ENCODE measurements at regions not wholly inside any gene's neighbourhood (a gene's known extent, or its start where the extent isn't known, plus 50 kb on each side); places are given as distances from the start of the nearest gene placed in this dataset.

DNA sequence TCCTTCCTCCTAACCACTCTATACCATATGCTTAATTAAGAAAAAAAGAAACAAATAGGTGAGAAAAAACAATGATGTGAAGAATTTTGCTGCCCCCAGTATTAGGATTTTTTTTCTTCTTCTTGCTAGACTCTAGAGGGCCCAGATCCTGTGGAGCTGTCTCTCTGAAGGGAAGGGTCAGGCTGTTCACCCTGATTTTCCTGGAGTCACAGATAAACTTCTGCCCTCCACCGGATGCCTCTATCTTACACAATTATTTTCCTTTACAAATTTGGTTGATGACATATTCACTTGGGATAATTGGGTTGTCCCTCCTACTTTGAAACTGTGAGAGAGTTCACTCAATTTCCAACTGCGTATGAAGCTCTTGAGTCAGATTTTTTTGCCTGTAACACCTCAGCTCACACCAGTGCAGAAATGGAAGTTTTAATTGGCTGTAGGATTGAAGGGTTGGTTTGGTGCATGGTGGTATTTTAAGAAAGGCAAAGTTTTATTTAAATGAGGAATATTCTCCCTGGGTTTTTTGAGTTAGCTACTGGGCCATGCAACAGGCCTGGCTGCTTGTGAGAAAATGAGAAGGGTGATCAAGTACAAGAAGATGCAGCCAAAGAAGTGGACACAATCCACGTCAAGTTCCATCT, 73.7 kb upstream of the ESR1 start:
- Histone ChIP-seq H3K9ac (ENCODE audit: low read depth, low read length) (no peak overlapping the region), H3K9me3 (ENCODE audit: insufficient read depth, low read depth, low read length) (no peaks in the 10 kb centered on the region), H3K27me3 (ENCODE audit: insufficient read depth, low read length) (no peaks in the 10 kb centered on the region), H3K36me3 (ENCODE audit: insufficient read depth, low read depth, low read length) (no peaks in the 10 kb centered on the region), H3K4me1 (ENCODE audit: insufficient read depth, low read length) (no peaks in the 10 kb centered on the region), H3K4me3 (ENCODE audit: low read length) (no peak overlapping the region), H3K27ac (ENCODE audit: low read length) (no peak overlapping the region)

DNA sequence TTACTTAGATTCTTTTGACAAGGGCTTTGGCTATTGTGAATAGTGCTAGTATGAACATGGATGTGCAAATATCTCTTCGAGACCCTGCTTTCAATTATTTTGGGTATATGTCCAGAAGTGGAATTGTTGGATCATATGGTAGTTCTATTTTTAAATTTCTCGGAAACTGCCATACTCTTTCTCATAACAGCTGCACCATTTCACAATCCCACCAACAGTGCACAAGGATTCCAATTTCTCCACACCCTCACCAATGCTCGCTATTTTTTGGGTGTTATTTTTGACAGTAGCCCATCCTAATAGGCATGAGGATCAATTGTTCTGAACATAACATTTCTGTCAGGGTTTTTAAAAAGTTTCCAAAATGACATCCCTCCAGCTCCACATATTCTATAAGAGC, 69.2 kb upstream of the ESR1 start:
- H3K27ac ChIP-seq (ENCODE audit: low read length): no peak overlapping the region
- no peaks in the 10 kb centered on the region for H3K9me3 ChIP-seq (ENCODE audit: insufficient read depth, low read depth, low read length)
- no peaks in the 10 kb centered on the region for H3K36me3 ChIP-seq (ENCODE audit: insufficient read depth, low read depth, low read length)
- no peak overlapping the region for H3K4me3 ChIP-seq (ENCODE audit: low read length)
- H3K9ac ChIP-seq (ENCODE audit: low read depth, low read length): no peak overlapping the region
- H3K27me3 ChIP-seq (ENCODE audit: insufficient read depth, low read length): no peaks in the 10 kb centered on the region
- no peaks in the 10 kb centered on the region for H3K4me1 ChIP-seq (ENCODE audit: insufficient read depth, low read length)

DNA sequence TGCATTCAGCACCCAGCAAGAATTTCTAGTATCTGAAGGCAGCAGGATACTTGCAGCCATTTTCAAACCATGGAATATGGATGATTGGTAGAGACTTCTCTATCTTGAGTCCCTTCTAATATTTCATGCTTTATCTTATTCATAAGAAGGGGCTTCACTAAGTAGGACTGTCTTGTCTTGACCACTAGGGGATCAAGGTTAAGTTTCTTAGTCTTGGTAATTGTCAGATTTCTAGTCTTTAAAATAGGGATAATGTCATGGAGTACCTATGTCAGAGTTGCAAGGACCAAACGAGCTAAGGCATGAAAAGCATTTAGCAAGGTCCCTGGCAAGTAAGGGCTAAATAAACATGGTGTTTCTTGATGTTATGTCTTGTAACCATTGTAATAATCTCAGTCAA, 68.5 kb upstream of the ESR1 start:
- Histone ChIP-seq H3K27me3 (ENCODE audit: insufficient read depth, low read length) (no peaks in the 10 kb centered on the region), H3K27ac (ENCODE audit: low read length) (no peak overlapping the region), H3K4me3 (ENCODE audit: low read length) (no peak overlapping the region), H3K4me1 (ENCODE audit: insufficient read depth, low read length) (no peaks in the 10 kb centered on the region), H3K36me3 (ENCODE audit: insufficient read depth, low read depth, low read length) (no peaks in the 10 kb centered on the region), H3K9ac (ENCODE audit: low read depth, low read length) (no peak overlapping the region), H3K9me3 (ENCODE audit: insufficient read depth, low read depth, low read length) (no peaks in the 10 kb centered on the region)

DNA sequence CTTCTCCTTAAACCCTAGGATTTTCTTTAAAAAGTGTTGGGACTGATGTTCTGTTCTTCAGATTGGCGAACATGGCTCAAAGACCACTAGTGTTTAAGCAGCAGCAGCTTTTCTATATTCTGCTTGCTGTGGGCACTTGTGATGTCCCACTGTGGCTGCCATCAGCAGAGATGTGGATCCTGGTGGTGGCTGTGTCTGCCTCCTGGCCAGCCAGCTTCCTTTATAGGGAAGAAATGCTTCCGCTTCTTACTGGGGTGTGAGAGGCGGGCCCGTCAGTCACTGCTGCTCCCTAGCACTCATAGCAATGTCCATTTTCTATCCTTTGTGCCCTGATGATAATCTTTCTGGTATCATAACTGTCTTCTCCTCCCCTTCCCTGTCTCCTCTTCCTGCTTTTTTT, 66.7 kb upstream of the ESR1 start:
- Histone ChIP-seq H3K9ac (ENCODE audit: low read depth, low read length) (no peak overlapping the region), H3K4me3 (ENCODE audit: low read length) (no peak overlapping the region), H3K27me3 (ENCODE audit: insufficient read depth, low read length) (no peaks in the 10 kb centered on the region)

DNA sequence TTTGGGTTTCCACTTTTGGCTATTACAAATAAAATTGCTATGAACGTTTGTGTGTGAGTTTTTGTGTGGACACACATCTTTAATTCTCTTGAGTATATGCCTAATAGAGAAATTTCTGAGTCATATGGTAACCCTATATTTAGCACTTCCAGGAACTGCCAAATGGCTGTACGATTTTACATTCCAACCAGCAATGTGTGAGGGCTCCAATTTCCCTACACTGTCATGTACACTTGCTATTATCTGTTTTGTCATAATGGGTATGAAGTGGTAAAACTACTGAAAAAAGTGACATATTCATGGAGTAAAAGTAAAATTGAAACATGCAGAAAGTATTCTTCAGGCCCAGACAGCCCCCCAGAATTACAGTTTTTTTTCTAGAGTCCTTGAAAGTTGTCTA, 59.6 kb upstream of the ESR1 start:
- Histone ChIP-seq H3K27ac (ENCODE audit: low read length) (no peak overlapping the region), H3K4me1 (ENCODE audit: insufficient read depth, low read length) (no peaks in the 10 kb centered on the region), H3K9ac (ENCODE audit: low read depth, low read length) (no peak overlapping the region), H3K9me3 (ENCODE audit: insufficient read depth, low read depth, low read length) (no peaks in the 10 kb centered on the region), H3K36me3 (ENCODE audit: insufficient read depth, low read depth, low read length) (no peaks in the 10 kb centered on the region), H3K4me3 (ENCODE audit: low read length) (no peak overlapping the region), H3K27me3 (ENCODE audit: insufficient read depth, low read length) (no peaks in the 10 kb centered on the region)

More for the DNA sequence above, 66.7 kb upstream of the ESR1 start:
- H3K36me3 ChIP-seq (ENCODE audit: insufficient read depth, low read depth, low read length): no peaks in the 10 kb centered on the region
- no peaks in the 10 kb centered on the region for H3K4me1 ChIP-seq (ENCODE audit: insufficient read depth, low read length)
- no peaks in the 10 kb centered on the region for H3K9me3 ChIP-seq (ENCODE audit: insufficient read depth, low read depth, low read length)
- H3K27ac ChIP-seq (ENCODE audit: low read length): no peak overlapping the region

DNA sequence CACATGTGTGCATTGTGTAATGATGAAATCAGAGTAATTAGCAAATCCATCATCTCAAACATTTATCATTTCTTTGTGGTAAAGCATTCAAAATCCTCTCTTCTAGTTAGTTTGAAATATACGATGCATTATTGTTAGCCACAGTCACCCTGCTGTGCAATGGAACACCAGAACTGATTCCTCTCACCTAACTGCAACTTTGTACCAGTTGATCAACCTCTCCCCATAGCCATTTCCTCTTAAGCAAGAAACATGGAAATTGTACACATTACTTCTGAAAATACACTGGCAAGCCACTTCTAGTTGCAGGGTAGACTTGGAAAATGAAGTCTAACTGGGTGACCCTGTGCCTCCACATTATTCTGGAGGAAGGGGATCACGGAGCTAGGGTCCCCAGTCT, 58.1 kb upstream of the ESR1 start:
- Histone ChIP-seq H3K4me3 (ENCODE audit: low read length) (no peak overlapping the region), H3K27me3 (ENCODE audit: insufficient read depth, low read length) (no peaks in the 10 kb centered on the region), H3K27ac (ENCODE audit: low read length) (no peak overlapping the region), H3K9ac (ENCODE audit: low read depth, low read length) (no peak overlapping the region), H3K36me3 (ENCODE audit: insufficient read depth, low read depth, low read length) (no peaks in the 10 kb centered on the region), H3K4me1 (ENCODE audit: insufficient read depth, low read length) (no peaks in the 10 kb centered on the region), H3K9me3 (ENCODE audit: insufficient read depth, low read depth, low read length) (no peaks in the 10 kb centered on the region)

DNA sequence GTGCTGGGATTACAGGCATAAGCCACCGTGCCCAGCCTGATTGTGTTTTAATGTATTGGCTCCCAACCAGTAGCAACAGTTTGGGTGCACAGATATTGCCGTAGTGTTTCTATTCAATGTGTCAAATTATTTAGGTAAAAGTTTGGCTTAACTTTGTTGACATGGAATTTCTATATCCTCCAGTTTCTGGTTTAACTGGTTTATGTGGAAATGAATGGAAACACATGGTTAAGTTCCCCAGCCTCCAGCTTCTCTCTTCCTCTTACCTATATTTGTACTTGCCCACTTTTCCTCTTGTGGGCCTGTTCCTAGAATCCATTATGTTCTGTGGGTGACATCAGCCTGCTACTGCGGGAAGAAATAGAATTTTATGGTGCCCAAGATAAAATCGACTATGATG, 53.9 kb upstream of the ESR1 start:
- Histone ChIP-seq H3K9me3 (ENCODE audit: insufficient read depth, low read depth, low read length) (no peaks in the 10 kb centered on the region), H3K27ac (ENCODE audit: low read length) (no peak overlapping the region), H3K9ac (ENCODE audit: low read depth, low read length) (no peak overlapping the region)

DNA sequence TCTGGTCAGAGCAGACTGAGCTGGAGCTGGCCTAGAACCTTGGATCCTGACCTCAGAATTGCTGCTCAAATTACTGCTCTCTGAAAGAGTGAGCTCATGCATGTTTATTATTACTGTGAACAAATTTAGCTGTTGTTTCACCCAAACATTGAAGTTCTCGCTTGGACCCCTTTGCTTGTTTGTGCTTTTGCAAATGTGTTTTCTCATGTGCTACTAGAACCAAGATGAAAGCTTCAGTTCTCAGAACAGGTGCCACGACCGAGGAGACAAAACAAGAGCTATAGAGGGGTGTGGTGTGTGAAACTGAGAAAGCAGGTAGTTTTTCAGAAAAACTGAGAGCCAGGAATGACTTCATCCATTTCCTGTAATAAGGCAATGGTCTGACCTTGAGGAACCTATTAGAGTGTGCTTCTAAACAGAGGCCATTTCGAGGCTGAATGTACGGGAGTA, 50.0 kb upstream of the ESR1 start:
- Histone ChIP-seq H3K36me3 (ENCODE audit: insufficient read depth, low read depth, low read length) (no peaks in the 10 kb centered on the region), H3K4me3 (ENCODE audit: low read length) (no peak overlapping the region), H3K9ac (ENCODE audit: low read depth, low read length) (no peak overlapping the region), H3K4me1 (ENCODE audit: insufficient read depth, low read length) (no peaks in the 10 kb centered on the region), H3K9me3 (ENCODE audit: insufficient read depth, low read depth, low read length) (no peaks in the 10 kb centered on the region), H3K27me3 (ENCODE audit: insufficient read depth, low read length) (no peaks in the 10 kb centered on the region), H3K27ac (ENCODE audit: low read length) (no peak overlapping the region)

More for the DNA sequence above, 53.9 kb upstream of the ESR1 start:
- H3K4me3 ChIP-seq (ENCODE audit: low read length): no peak overlapping the region
- H3K27me3 ChIP-seq (ENCODE audit: insufficient read depth, low read length): no peaks in the 10 kb centered on the region
- no peaks in the 10 kb centered on the region for H3K36me3 ChIP-seq (ENCODE audit: insufficient read depth, low read depth, low read length)
- H3K4me1 ChIP-seq (ENCODE audit: insufficient read depth, low read length): no peaks in the 10 kb centered on the region
